ENCODE measurements at regions not wholly inside any gene's neighbourhood (a gene's known extent, or its start where the extent isn't known, plus 50 kb on each side); places are given as distances from the start of the nearest gene placed in this dataset.
A peak's percentile ranks its signal among the peaks of the same experiment; 100 is the strongest.

- no peak for DNase-seq (ENCODE audit: low read depth in 3 of 3)
Measured at GRCh38 chr1:239785576-239785975, 306.1 kb upstream of the FMN2 start.

GRCh38 chr1:239786464-239786863 is 305.2 kb upstream of the FMN2 start:
- no peak for DNase-seq (ENCODE audit: low read depth in 3 of 3)

- DNase-seq (ENCODE audit: low read depth in 3 of 3), result no peak
Measured at GRCh38 chr1:239792157-239792556, 299.5 kb upstream of the FMN2 start.

- no peak for DNase-seq (ENCODE audit: low read depth in 3 of 3)
Measured at GRCh38 chr1:239795304-239795703, 296.4 kb upstream of the FMN2 start.

GRCh38 chr1:239799617-239800016 is 292.1 kb upstream of the FMN2 start:
- no peak for DNase-seq (ENCODE audit: low read depth in 3 of 3)

- no peak for DNase-seq (ENCODE audit: low read depth in 3 of 3)
Measured at GRCh38 chr1:239800861-239801260, 290.8 kb upstream of the FMN2 start.

GRCh38 chr1:239802275-239802674 is 289.4 kb upstream of the FMN2 start:
- DNase-seq (ENCODE audit: low read depth in 3 of 3), result no peak

- no peak for DNase-seq (ENCODE audit: low read depth in 3 of 3)
Measured at GRCh38 chr1:239803781-239804180, 287.9 kb upstream of the FMN2 start.

GRCh38 chr1:239804266-239804665 is 287.4 kb upstream of the FMN2 start:
- DNase-seq (ENCODE audit: low read depth in 3 of 3), result no peak

- no peak for DNase-seq (ENCODE audit: low read depth in 3 of 3)
Measured at GRCh38 chr1:239805042-239805441, 286.6 kb upstream of the FMN2 start.

GRCh38 chr1:239805851-239806772 is 285.6 kb upstream of the FMN2 start:
- no peak for DNase-seq (ENCODE audit: low read depth in 3 of 3)

GRCh38 chr1:239806897-239807296 is 284.8 kb upstream of the FMN2 start:
- DNase-seq (ENCODE audit: low read depth in 3 of 3), result no peak

GRCh38 chr1:239807361-239807760 is 284.3 kb upstream of the FMN2 start:
- no peak for DNase-seq (ENCODE audit: low read depth in 3 of 3)

- DNase-seq (ENCODE audit: low read depth in 3 of 3), result no peak
Measured at GRCh38 chr1:239810061-239810481, 281.6 kb upstream of the FMN2 start.

GRCh38 chr1:239811211-239811885 is 280.3 kb upstream of the FMN2 start:
- peak in 1 of 3 donors; percentile 17 for DNase-seq (ENCODE audit: low read depth in 3 of 3)

- no peak for DNase-seq (ENCODE audit: low read depth in 3 of 3)
Measured at GRCh38 chr1:239812580-239812979, 279.1 kb upstream of the FMN2 start.

GRCh38 chr1:239814306-239814881 is 277.3 kb upstream of the FMN2 start:
- DNase-seq (ENCODE audit: low read depth in 3 of 3), result peak in 2 of 3 donors; percentile 22 to 41

- no peak for DNase-seq (ENCODE audit: low read depth in 3 of 3)
Measured at GRCh38 chr1:239815074-239815473, 276.6 kb upstream of the FMN2 start.

- DNase-seq (ENCODE audit: low read depth in 3 of 3), result no peak
Measured at GRCh38 chr1:239816081-239816782, 275.5 kb upstream of the FMN2 start.

- DNase-seq (ENCODE audit: low read depth in 3 of 3), result no peak
Measured at GRCh38 chr1:239817276-239817675, 274.4 kb upstream of the FMN2 start.

GRCh38 chr1:239817801-239818200 is 273.9 kb upstream of the FMN2 start:
- DNase-seq (ENCODE audit: low read depth in 3 of 3), result no peak

GRCh38 chr1:239819096-239819495 is 272.6 kb upstream of the FMN2 start:
- DNase-seq (ENCODE audit: low read depth in 3 of 3), result no peak

Measured in stimulated activated CD4-positive, alpha-beta T cell treated with anti-CD3 and anti-CD28 coated beads, TNF-alpha, amount 100 ng/mL, for 48 hours (primary cell).